Fibroblast of upper back skin (primary cell): ENCODE measurements at regions not wholly inside any gene's neighbourhood (a gene's known extent, or its start where the extent isn't known, plus 50 kb on each side); places are given as distances from the start of the nearest gene placed in this dataset.
A peak's percentile ranks its signal among the peaks of the same experiment; 100 is the strongest.
"Not testable (repeated sequence)": the region's sequence is repeated elsewhere in the genome, so short reads cannot be mapped to it uniquely, and the experiment has no call there.

ENCODE experiments used
- DNase-seq: peaks from one replicate; pipeline ENCODE4 v3.0.0-alpha.2; 2013

DNA sequence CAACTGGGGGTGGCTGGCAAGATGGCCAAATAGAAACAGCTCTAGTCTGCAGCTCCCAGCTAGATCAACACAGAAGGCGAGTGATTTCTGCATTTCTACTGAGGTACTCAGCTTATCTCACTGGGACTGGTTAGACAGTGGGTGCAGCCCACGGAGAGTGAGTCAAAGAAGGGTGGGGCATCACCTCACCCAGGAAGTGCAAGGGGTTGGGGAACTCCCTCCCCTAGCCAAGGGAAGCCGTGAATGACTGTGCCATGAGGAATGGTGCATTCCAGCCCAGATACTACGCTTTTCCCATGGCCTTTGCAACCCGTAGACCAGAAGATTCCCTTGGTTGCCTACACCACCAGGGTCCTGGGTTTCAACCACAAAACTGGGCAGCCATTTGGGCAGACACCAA is 452.6 kb downstream of the NR4A2 start:
- not testable (repeated sequence) for DNase-seq

DNA sequence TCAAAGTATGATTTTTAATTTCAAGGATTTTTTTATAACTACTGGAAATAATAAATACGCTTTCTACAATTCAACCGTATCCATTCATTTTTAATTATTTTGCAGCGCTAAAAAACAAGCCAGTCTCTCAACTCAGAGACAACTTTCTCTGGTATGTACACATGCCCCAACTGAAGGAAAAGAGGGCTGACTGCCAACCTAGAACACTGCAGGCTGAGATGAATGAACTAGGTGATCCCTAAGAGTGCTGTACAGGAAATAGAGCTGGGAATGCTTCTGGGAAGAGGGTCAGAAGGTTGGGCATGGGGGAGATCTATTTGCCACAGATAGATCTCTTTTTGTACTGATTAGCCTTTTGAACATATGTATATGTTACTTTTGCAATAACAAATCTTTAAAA is 460.1 kb downstream of the NR4A2 start:
- DNase-seq: no peak

DNA sequence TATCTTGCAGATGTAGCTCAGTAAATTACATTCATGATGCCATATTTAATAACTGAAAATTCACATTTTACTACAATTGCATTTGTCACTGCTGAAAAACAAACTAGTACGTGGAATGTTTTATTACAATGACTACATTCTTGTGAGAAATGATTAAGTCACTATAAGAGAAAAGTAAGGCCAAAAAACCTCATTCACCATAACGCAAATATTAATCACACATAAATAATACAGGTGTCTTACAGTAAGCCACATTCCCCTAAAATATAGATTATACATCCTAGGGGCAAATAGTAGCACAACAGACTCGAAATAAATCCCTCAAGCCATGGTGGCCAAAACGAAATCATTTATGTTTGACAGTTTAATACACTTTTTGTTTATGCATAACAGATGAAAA is 460.6 kb downstream of the NR4A2 start:
- DNase-seq: no peak

- no peak for DNase-seq
Measured at GRCh38 chr2:155867564-155867963, 465.0 kb downstream of the NR4A2 start.

DNA sequence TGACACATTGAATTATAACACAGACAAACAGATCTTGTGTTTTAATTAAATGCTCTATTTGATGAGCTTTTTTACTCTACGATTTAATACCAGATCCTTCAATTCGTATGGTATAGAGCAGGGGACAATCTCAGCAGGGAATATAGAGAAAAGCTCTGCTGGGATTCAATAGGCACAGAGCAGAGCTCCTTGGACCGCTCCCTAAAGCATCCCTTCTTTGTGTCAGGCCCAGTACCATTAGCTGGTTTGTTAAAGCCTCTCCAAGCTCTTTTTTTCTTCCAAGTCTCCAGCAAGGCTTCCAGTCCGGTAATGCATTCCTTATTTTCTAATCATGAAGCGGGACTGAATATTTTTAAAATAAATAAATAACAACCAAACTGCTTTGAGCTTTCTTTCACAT is 466.0 kb downstream of the NR4A2 start:
- no peak for DNase-seq

GRCh38 chr2:155852156-155852555 is 480.4 kb downstream of the NR4A2 start:
- DNase-seq: no peak

GRCh38 chr2:155846259-155846658 is 486.3 kb downstream of the NR4A2 start:
- DNase-seq: no peak

DNA sequence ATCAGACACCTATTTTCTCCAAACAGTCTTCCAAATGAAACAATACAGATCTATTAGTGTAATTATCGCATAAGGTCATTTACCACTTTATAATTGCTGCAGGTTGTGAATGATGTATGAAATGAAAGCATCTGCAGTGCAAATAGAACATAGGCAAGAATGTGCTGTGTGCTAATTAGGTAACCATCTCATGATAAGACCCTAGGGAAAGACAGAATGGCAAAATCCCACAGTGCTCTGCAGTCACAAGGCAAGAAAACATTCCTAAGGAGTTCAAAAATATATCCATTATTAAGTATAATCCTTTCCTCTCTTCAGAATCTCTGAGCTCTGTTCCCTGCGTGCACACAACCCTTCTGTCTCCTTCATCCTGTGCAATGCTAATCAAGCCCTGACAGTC is 488.1 kb downstream of the NR4A2 start:
- DNase-seq: no peak

- DNase-seq: peak; percentile 3
Measured at GRCh38 chr2:155842103-155842502, 490.4 kb downstream of the NR4A2 start.

GRCh38 chr2:155841442-155841841 is 491.1 kb downstream of the NR4A2 start:
- no peak for DNase-seq

GRCh38 chr2:155840661-155841060 is 491.9 kb downstream of the NR4A2 start:
- DNase-seq: no peak

GRCh38 chr2:155839991-155840390 is 492.5 kb downstream of the NR4A2 start:
- DNase-seq: no peak

DNA sequence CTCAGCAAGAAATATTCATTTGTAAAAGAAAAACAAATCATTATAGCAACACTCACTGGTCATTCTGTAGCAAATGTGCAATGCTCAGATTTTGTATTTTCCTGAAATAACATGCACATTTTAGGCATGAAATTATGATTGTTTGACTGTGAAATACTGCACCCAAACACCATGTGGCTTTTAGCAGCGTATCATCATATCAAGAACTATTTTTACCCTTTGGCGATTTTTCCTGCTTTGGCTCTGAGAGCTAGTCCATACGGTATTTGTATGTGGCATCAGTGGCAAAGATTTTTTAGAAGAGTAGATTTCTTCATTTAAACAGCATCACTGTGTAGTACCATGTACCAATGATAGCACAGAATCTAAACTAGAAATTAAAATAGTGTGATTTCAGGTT is 493.1 kb downstream of the NR4A2 start:
- no peak for DNase-seq

- no peak for DNase-seq
Measured at GRCh38 chr2:155836439-155836838, 496.1 kb downstream of the NR4A2 start.

GRCh38 chr2:155830817-155831579 is 501.5 kb downstream of the NR4A2 start:
- no peak for DNase-seq

DNA sequence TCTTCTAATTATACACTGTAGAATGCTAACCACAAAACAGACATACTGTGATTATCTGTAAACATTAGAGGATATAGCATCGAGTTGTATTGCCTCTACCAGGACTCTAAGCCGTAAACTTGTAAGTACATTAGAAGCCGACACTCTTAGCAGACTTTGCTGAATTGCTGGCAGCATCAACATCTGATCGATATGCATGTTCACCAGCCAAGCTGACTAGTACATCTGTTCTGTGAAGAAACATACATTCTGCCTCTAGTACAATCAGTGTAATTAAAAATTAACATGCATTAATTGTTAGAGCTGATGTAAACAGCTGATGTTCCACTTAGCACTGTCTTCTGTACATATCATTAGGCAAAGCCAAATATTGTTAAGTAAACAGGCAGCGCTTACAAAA is 502.2 kb downstream of the NR4A2 start:
- DNase-seq: no peak

DNA sequence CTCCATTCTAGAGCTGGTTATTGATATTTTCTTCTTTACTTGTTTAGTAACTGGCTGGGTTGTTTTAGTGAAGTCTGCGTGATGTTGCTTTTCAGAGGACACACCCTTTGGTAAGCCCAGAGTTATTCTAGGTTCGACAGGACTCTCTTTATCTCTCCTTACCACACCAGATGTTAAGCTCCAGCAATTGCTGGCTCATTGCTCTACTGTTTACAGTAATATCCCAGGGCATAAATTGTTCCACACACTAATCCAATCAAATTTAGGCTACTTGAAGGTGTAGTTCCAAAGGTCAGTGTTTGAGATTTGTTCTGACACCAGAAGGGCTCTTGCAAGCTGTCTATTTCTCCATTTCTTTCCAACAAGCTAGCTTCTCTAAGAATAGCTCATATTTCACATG is 506.6 kb downstream of the NR4A2 start:
- DNase-seq: no peak

- no peak for DNase-seq
Measured at GRCh38 chr2:155815851-155816250, 516.7 kb downstream of the NR4A2 start.

DNA sequence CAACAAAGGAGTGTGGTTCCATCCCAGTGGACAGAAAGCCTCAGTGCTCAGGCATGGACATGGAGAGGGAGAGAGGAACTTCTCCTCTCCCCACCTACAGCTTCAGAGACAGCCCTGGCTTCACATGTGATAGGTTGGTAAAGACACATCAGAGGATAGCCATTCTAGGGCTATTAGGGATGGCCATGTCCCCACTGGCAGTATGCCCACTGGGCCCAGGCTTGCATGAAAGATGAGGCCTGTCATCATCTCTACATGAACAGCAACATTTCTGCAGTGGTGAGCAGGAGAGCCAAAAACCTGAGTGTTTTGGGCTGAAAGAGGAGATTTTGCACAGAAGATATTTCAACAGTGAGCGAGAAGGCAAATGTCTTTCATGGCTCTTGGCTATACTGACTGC is 517.2 kb downstream of the NR4A2 start:
- no peak for DNase-seq

- DNase-seq: no peak
Measured at GRCh38 chr2:155810411-155810810, 522.1 kb downstream of the NR4A2 start.

DNA sequence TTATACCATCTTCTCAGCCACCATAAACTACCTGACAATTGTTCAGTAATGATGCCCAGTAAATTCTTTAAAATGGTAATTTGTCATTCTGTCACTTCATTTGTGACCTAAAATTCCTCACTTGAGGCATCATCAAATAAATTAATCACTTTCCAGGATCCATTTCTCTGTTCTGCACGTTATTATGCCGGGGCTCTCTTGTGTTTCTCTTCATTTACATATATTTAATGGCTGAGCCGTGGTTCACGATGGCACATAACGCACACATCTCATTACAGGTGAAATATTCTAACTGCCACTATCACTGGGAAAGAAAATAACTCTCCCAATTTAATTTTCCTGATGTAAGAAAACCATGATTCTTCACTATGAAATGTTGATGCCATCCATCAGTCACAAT is 529.6 kb downstream of the NR4A2 start:
- no peak for DNase-seq

DNA sequence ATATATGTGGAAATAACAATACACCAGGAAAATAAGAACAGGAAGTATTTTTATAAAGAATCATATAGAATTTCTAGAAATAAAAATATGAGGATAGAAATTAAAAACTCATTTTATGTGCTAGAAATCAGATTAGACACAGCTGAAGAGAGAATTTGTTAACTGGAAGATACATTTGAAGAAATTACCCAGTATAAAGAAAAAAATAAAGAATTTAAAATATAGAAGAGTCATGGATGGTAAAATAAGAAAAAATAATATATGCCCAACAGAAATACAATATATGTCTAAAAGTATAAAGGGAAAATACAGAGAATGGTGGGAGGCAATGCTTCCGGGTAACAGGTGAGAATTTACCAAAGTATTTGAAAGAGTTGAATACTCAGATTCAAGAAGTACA is 539.9 kb downstream of the NR4A2 start:
- DNase-seq: no peak

GRCh38 chr2:155770516-155770915 is 562.0 kb downstream of the NR4A2 start:
- no peak for DNase-seq

GRCh38 chr2:155766342-155767115 is 566.0 kb downstream of the NR4A2 start:
- DNase-seq: no peak

DNA sequence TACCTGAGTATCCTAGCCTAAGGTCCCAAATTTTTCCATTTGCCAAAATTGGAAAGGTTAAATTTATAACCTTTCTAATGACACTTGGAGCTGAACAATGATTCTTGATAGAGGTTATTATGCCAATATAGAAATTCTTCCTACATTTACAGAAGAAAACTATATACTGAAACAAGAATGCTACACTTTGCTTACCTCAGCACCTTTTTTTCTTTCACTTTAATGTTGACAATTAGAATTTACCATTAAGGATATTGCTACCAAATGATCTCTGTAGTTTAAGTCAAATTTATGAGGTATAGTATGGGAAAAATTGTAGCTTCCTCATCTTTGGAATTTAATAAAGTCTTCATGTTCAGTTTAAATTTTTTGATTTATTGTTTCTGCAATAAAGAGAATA is 577.0 kb downstream of the NR4A2 start:
- DNase-seq: no peak
